ENCODE measurements at regions not wholly inside any gene's neighbourhood (a gene's known extent, or its start where the extent isn't known, plus 50 kb on each side); places are given as distances from the start of the nearest gene placed in this dataset.
"Not testable (repeated sequence)": the region's sequence is repeated elsewhere in the genome, so short reads cannot be mapped to it uniquely, and the experiment has no call there.

DNA sequence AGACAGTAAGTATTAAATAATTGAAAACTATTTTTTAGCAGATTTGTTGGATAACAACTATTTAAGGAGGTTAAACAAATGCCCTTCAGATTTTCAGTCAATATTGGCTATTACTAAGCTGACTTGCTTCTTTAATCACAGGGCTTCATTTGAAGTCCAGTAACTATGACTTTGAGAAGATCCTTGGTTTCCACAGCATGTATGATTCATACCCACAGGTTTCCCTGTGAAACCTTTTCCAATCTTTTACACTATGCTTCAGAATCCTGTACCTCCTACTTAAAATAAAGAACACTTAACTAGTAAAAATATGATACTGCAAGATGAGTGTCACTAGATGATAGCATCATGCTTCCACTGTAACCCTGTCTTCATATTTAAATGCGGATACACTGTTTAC, 211.9 kb downstream of the SPATA31A1 start:
- DNase-seq, result not testable (repeated sequence)

GRCh38 chr9:39568900-39569299, 213.4 kb downstream of the SPATA31A1 start:
- DNase-seq, result not testable (repeated sequence)

DNA sequence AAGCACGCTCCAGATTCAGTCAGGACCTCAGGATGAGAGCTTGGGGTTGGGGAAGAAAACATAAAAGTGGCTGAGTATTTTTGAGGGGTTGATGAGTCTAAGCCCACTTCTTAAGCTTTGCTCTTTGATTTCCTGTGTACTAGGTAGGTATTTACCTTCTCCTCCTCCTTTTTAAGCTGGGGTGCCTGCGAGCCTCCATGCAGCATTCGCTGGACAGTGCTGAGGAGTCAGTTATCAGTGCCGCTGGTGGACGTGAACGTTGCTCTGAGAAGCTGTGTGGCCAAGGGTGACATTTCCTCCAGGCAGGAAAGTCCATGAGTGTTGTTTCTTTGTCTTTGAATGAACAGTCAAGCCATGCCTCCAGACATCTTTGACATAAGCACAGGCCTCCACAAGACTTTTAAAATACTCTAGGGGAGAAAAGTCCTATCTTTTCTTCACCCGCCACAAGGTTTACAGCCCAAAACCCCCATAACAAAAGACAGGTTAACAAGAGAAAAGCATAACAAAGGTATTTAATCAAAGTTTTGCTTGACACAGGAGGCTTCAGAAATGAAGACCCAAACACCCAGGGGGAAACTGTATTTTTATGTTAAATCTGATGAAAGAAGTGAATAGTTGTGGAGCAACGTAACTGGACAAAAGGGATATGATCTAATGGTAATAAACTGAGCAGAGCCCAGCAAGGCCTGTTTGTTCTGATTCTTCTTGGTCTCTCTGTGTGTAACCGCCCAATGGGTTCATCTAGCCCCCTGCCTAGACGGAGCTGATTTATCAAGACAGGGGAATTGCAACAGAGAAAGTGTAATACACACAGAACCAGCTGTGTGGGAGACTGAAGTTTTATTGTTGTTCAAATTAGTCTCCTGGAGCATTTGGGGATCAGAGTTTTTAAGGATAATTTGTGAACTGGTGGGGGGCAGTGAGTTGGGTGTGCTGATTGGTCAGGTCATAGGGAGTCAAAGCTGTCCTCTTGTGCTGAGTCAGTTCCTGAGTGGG, 217.9 kb downstream of the SPATA31A1 start:
- not testable (repeated sequence) for DNase-seq

- DNase-seq, result not testable (repeated sequence)
Observed at GRCh38 chr9:39579000-39579399, 223.5 kb downstream of the SPATA31A1 start.

GRCh38 chr9:39581296-39581695, 225.8 kb downstream of the SPATA31A1 start:
- not testable (repeated sequence) for DNase-seq

GRCh38 chr9:39582677-39583412, 227.4 kb downstream of the SPATA31A1 start:
- DNase-seq, result not testable (repeated sequence)

DNA sequence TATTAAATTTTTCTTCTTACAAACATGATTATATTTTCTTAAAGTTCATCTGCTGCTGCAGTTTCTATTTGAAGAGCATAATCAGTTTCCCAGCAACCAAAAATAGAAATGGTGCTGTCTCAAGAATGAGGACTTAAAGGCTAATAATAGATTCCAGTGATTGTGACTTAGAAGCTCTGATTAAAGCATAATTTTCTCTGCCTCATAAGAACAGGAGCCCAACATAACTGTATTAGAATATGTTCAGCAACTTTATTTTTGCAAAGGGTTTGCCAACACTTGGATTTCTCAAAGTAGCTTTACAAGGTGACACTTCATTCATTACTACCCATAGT, 227.9 kb downstream of the SPATA31A1 start:
- DNase-seq, result not testable (repeated sequence)

- not testable (repeated sequence) for DNase-seq
Observed at GRCh38 chr9:39585233-39585632, 229.8 kb downstream of the SPATA31A1 start.

DNA sequence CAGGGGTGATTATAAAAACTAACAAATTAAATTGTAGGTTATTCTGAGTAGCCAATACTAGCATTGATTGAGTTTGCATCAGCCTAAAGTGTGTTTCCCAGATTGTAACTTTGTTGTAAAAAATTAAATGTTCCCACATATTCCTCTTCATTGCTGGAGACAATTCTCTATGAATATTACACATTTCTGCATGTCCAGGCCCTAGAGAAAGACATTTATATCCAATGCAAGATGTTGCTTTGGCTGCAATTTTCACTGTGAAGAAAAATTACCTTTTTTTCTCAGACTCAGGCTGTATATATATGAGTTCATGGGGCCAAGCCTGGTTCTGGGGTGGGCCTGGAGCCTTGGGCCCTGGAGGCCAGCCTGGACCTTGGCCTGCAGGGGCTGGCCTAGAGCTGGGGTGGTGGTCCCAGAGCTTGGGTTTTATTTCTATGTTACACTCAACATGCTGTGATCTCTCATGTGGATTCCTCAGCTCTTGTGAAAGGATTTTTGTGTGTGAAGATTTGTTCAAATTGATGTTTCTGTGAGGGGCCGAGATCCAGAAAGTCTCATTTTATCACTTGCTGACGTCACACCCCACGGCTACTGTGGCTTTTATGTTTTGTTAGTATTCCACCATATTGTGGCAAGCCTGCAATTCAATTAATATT, 232.5 kb downstream of the SPATA31A1 start:
- no peak for DNase-seq

- no peak for DNase-seq
Observed at GRCh38 chr9:39588500-39589137, 233.2 kb downstream of the SPATA31A1 start.

- not testable (repeated sequence) for DNase-seq
Observed at GRCh38 chr9:39604089-39604488, 248.6 kb downstream of the SPATA31A1 start.

- not testable (repeated sequence) for DNase-seq
Observed at GRCh38 chr9:39611449-39612231, 256.2 kb downstream of the SPATA31A1 start.

GRCh38 chr9:39616480-39616879, 261.0 kb downstream of the SPATA31A1 start:
- not testable (repeated sequence) for DNase-seq

GRCh38 chr9:39624048-39624447, 268.6 kb downstream of the SPATA31A1 start:
- not testable (repeated sequence) for DNase-seq

GRCh38 chr9:39632071-39632470, 276.6 kb downstream of the SPATA31A1 start:
- not testable (repeated sequence) for DNase-seq

- DNase-seq, result not testable (repeated sequence)
Observed at GRCh38 chr9:39649029-39649428, 293.6 kb downstream of the SPATA31A1 start.

GRCh38 chr9:39656960-39657603, 301.6 kb downstream of the SPATA31A1 start:
- not testable (repeated sequence) for DNase-seq

- DNase-seq, result not testable (repeated sequence)
Observed at GRCh38 chr9:39663020-39663419, 307.6 kb downstream of the SPATA31A1 start.

DNA sequence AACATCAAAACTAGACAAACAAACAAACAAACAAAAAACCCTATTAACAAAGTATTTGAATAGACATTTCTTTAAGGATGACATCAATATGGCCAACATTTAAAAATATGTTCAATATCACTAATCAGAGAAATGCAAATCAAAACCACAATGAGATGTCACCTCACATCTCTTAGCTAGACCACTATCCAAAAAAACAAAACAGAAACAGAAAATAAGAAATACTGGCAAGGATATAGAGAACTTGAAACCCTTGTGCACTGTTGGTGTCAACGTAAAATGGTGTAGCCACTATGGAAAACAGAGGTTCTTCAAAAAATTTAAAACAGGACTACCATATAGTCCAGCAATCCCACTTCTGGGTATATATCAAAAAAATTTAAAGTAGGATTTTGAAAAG, 308.2 kb downstream of the SPATA31A1 start:
- not testable (repeated sequence) for DNase-seq

DNA sequence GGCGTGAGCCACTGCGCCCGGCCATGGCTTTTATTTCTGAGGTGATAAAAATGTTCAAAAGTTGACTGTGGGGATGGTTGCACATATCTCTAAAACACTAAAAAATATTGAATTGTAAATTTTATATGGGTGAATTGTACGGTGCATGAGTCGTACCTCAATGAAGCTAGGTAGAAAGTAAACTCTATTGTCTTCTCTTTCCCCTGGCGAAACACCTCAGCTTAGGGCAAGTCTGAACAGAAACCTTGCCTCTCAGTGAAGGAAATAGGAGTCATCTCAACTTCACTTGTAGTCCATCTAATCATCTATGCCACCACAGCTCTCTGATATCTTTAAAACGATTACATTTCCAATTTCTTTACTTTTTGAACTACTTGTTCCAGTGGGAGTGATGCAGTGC, 309.6 kb downstream of the SPATA31A1 start:
- DNase-seq, result not testable (repeated sequence)

All from NCI-H774 (cell line).